ENCODE measurements at regions not wholly inside any gene's neighbourhood (a gene's known extent, or its start where the extent isn't known, plus 50 kb on each side); places are given as distances from the start of the nearest gene placed in this dataset.
"Not testable (repeated sequence)": the region's sequence is repeated elsewhere in the genome, so short reads cannot be mapped to it uniquely, and the experiment has no call there.

DNA sequence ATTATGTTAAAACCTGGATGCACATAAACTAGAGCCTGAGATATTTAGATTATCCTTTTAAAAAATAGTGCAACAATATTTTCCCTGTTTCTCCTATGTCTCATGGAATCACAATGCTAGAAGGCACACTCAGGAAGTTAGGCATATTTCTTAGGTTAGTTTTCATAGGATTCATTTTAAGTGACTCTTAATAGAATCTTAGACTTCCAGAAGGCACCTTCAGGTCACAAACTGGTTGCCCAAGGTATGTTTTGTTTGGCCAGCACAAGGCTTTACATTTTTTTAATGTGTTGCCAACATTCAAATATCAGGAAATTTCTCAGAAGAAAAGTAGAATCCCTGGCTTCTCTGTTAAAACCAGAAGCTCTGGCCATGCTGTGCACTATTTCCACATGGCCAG lies 129.3 kb downstream of the LNPK start:
- DNase-seq (ENCODE audit: low read depth): no peak

DNA sequence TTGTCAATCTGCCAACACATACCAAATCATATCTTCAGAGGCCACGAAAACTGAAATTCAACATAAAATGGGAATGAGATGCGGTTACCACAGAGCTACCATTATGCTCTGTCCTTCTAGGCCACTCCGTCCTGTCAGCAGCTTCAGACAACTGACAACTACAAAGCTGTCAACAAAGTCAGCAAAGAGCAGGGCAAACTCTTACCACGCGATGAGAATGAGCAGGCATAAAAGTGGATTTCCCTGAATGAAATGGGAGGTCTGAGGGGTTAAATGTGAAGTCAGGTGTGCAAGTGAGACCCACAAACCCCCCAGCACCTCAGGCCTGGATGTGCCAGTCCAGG lies 130.1 kb downstream of the LNPK start:
- DNase-seq (ENCODE audit: low read depth): no peak

DNA sequence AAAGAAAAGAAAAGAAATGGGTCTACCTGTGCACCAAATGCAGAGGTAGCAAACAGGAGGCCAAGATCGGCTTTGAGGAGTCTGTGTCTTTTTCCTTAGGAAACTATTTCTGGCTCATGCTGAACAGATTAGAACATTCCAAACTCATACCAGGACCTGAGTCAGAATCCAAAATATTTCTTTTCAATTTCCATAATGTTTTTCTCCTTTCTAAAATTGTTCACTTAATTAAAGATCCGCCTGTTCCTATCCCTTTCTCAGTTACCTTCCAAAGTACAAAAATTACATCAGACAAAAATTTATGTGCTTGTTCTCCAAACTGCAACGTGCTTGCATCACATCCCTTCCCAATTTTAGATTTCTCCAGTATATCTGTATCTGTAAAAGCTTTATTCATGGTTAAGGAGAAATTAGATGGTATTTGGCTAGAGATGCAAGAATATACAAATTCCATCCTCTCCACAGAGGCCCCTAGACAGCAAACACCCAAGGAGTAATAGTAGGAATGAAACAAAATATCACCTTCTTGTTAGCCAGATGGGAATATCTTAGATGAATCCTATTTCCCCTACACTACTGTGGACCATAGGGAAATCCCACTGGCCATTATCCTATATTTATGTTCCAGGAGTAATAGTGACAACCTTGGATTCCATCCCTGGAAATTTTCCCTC lies 130.6 kb downstream of the LNPK start:
- DNase-seq (ENCODE audit: low read depth): no peak

DNA sequence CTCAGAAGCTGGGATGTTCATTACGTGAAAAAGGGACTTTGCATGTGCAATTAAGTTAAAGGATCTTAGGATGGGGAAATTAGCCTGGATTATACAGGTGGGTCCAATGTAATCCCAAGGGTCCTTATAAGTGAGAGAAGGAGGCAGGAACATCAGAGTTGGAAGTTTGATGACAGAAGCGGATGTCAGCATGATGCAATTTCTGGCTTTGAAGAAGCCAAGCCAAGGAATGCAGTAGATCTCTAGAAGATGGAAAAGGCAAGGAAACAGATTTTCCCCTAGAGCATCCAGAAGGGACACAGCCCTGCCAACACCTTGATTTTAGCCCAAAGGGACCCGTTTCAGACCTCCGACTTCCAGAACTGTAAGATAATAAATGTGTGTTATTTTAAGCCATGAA lies 136.4 kb downstream of the LNPK start:
- no peak for DNase-seq (ENCODE audit: low read depth)

DNA sequence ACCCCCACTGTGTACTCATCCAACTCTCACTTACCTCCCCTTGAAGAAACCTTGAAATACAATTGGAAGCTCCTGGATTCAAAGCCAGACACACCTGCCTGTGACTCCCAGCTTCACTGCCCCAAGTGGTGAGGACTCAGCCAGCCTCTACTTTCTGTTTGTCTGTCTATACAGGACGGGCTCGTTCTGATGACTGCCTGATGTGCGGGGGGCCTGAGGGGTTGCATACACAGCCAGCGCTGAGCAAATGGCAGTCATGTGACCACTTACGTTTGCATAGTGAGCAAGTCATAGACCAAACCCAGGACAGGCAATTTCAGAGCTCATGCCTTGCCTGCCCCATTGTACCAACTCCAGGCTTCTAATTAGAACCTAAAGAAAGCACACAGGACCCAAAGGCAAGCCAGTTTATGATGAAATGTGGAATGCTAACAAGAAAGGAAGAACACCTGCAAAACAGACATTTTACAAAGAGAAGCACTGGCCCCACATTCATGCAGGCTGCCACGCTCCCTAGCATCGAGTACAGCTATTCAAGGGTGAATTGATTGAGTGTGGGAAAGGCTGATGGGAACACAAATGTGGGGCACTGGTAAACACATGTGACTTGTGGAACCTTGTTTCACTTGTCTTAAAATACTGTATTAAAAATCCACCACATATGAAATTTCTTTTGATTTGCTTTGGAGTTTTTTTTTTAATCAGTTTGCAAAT lies 137.8 kb downstream of the LNPK start:
- DNase-seq (ENCODE audit: low read depth): no peak

DNA sequence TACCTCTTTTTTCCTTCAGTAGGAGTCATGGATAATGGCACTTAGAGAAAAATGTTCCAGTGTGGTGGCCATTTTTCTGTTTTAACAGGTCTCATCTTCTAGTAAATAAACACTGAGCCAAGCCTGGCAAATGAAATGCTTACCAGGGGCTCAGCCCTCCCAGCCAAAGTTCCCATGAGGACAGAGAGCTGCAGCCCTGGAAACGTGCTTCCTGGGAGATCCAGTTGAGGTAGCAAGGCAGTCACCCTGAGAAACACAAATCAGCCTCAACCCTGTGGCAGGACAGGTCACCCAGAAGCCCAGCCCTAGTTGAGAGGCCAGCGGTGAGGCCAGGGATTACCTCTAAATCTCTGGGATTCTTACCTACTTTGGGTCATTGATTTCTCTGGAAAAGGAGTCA lies 140.1 kb downstream of the LNPK start:
- no peak for DNase-seq (ENCODE audit: low read depth)

DNA sequence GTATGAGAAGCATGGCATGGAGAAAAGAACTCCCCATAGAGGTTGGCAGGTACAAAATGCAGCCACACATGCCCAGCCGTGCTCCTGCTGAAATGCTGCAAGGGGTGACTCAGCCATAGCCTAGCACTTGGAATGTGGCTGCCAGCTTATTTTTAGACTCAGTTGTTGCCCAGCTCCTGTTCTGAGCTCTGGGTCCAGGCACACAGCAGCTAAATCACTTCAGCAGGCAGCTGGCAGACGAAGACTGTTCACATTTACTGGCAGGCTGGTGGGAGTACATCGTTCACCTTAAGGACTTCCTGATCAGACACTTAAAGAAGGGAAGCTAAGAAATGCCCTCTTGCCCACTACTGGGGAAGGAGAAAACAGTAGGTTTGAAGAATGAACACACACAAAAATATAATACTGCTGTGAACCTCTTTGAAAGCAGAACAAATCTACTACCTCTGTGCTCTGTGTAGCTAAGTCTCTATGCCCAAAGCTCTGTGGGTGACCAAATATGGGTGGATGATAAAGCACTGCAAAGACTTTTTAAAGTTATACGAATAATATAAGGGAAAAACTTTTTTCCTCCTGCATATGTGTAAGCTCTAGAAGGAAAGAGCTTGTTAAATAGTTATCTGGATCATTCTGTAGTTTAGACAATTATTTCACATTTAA lies 146.1 kb downstream of the LNPK start:
- no peak for DNase-seq (ENCODE audit: low read depth)

DNA sequence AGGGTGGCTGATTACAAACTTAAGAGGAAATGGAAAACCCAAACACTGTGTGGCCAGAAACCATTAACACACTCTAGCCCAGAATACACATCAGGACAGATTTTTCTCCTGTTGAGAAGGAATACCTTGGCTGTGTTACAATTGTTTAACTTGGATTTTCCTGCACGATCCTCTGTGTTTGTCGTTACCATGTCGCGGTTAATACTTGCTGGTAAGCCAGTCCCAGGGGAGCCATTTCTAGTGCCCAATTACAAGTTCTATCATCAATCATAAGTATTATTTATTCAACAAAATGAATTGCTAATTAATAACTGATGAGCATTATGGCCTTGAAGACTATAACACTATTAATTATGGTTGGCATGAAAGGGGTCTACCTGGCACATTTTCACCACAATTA lies 146.8 kb downstream of the LNPK start:
- no peak for DNase-seq (ENCODE audit: low read depth)

DNA sequence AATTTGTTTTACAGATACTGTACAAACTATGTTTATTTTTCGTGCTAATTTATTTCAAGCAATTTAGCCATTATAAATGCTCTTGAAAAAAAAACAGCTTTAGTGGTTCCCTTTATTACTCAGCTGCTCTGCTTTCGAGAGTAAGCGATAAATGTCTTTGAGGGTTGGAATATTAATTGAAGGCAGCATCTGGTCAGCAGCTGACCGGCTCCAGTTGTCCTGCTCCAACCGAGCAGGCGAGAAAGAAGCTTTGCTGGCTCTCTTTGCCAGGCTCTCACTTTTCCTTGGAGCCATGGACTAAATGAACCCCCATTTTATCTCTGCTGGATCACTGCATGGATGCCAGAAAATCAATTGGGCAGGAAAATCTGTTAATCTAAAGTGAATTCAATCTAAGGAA lies 147.4 kb downstream of the LNPK start:
- DNase-seq (ENCODE audit: low read depth): no peak

DNA sequence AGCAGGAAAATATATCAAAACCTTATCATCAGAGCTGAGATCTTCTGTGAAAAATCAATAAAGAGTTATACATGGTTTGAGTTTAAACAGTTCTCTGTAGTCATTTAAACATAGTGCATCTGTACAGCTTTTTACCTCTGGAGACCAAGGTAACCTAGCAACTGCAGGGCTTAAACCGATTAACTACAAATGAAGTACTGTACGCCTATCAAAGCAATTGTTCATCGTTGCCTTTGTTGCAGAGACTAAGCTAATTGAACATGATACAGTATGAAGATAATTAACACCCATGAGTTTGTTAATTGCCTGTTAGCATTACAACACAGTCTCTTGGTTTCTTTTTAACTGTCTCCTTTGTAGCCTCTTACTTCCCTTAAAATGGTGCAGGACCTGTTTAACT lies 147.9 kb downstream of the LNPK start:
- DNase-seq (ENCODE audit: low read depth): no peak

DNA sequence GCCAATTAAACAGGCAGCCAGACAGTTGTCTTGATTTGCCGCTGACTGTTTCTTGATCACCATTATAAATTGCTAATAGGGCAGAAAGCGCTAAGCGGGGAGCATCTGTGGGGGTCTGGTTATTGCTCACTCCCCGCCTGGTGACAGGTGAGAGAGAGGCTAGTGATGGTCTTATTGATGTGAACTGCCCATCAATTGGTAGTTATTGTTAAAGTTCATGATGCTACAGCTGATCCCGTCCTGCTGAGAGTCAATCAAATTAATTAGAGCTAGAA lies 148.5 kb downstream of the LNPK start:
- DNase-seq (ENCODE audit: low read depth): no peak

DNA sequence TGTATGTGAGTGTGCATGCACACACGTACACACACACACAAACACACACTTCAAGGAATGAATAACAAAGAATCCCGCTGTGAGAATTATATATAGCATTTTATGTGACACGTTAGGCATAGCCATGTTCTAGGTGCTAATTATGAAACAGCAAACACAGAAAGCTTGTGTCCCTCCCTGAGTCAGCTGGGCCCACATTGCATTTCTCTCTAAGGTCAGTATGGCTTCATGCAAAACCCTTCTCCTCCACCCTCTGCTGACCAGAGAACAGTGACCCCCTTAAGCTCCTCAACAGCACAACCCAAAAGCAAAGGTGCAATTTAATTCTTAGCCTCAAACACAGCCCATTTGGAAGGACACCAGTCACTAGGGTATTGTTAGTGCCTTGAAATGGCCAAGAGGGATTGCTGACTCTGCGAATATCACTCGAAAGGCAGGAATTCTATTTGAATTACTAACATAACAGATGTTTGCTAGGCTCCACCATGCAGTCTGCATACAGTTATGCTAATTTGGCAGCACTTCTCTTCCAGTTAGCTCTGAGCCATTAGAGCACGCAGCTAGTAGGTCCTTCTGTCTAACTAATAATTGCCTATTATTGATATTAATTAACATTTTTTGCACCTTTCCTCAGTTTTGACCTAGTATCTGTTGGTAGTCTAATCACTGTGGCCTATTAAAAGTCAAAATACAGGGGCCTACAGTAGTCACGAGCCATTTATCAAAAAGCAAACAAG lies 149.0 kb downstream of the LNPK start:
- no peak for DNase-seq (ENCODE audit: low read depth)

DNA sequence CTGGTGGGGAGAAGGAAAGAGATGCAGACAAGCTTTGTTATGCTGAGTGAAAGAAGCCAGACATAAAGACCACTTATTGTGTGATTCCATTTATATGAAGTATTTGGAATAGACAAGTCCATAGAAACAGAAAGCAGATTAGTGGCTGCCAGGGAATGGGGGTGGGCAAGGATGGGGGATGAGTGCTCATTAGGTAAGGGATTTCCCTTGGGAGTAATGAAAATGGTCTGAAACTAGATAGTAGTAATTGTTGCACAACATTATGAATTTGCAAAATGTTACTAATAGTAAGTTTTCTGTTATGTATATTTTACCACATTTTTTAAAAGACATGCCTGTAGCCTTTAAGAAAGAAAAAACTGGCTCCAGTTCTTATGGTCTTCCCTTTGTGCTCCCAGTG lies 154.9 kb downstream of the LNPK start:
- DNase-seq (ENCODE audit: low read depth): no peak

DNA sequence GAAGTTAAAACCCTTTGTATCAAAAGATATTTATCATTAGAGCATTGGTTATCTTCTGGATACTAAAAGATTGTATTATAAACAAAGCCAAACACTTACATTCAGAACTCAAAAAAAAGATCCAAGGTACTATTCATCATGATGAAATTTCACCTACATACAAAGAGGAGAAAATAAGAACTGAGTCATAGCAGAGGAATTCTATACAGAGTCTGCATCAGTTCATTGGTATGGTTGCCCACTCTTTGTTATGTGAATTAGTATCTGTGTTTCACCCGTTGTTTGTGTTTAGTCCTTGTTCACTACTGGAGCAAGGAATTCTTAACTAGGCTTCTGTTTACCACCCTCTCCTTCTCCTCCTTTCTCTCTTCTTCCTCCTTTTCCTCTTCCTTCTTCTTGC lies 157.9 kb downstream of the LNPK start:
- no peak for DNase-seq (ENCODE audit: low read depth)

DNA sequence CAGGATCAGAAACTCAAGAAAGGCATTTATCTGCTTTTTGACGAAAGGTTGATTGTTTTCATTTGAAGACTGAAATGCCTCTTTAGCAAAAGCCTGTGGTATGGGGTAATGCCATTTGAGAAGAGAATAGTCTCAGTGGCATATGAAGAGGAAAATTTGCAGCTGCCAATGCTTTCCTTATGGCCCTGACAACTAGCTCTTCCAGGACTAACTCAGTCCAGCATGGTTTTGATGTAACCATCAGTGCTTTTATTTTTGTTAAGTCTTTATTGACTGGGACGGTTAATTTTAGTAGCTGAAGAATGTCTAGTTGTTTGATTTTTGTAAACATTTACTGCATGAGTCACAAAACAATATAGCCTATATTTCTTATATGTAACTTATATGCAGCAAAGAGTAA lies 158.4 kb downstream of the LNPK start:
- no peak for DNase-seq (ENCODE audit: low read depth)

DNA sequence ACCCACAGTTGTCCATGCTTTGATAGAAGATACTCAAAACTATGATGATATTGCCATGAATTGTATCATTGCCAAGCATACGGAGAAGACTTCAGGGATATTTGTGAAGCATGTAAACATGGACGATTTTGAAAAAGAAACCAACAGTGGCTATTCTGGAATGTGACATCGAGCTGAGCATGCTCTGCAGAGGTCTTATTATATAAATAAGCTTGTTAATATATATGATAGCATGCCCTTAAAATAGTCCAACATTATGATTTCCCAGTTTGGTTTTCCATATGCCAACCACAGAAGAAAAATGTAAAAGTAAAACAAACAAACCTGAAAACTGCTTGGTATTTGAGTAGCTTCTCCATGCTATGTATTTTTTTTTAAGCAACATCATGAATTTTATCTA lies 159.1 kb downstream of the LNPK start:
- DNase-seq (ENCODE audit: low read depth): no peak

DNA sequence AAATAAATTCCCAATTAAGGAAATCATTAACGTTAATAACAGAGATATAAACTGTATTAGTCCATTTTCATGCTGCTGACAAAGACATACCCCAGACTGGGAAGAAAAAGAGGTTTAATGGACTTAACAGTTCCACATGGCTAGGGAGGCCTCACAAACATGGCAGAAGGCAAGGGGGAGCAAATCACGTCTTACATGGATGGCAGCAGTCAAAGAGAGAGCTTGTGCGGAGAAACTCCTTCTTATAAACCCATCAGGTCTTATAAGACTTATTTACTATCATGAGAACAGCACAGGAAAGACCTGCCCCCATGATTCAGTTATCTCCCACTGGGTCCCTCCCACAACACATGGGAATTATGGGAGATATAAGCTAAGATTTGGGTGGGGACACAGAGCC lies 161.3 kb downstream of the LNPK start:
- not testable (repeated sequence) for DNase-seq (ENCODE audit: low read depth)

DNA sequence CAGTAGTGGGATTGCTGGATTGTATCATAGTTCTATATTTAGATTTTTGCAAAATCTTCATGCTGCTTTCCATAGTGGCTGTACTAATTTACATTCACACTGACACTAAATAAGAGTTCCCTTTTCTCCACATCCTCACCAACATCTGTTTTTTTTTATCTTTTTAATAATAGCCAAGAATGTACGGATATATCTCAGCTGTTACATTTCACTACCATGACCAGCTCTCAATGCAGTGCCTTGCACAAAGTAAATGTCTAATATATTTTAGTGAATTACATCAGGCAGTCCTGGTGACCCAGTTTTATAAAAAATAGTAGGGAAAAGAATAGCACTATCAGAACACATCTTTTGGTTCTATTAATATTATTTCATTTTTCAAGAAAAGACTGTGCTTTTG lies 161.8 kb downstream of the LNPK start:
- no peak for DNase-seq (ENCODE audit: low read depth)

DNA sequence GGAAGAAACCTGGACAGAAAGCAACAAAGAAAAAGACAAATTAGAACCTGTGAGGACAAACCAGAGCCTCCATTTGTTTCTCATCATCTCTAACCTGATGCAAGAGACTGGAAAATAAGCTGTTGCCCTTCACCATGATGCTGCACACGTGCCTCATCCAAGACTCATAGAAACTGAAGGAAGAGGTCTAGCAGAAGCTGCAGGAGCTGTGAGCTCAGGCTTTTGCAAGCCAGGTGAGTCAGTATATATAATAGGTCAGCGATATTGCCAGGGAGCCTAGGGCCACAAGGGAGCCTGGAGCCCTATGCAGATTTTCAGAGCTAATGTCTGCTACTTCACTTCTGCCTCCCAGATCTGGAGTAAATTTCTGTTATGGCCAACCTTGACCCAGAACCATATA lies 163.1 kb downstream of the LNPK start:
- DNase-seq (ENCODE audit: low read depth): no peak

DNA sequence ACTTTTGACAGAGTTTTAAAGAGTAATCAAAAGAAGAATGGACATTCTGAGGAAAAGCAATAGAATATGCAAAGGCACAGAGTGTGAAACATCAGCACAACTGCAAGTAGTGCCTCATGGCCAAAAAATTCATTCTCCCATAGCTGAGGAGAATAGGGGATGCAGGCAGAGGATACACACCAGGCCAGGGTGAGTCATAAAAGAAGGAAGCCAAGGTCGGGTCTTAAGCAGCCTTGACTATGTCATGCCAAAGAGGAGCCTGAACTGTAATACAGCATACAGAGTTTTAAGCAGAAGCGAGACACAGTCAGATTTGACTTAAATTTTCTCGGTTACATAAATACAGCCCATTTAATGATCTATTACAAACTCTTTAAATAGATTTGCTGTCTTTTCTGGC lies 165.0 kb downstream of the LNPK start:
- DNase-seq (ENCODE audit: low read depth): no peak

DNA sequence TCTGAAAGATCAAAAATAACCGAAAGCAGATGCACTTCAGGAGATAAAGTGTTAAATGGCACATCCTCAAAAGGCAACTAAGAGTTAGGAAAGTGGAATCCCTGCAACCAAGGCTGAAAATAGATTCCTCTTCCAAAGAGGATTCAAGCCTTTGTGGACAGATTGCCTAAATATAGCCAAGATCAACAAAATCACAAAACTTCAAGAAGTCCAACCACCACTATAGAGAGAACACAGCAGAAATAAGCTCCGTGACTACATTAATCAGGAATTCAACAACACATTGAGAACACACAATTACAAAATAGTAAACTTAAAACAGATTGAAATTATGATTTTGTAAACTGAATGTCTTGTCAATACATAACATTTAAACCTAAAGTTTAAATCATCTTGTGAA lies 165.7 kb downstream of the LNPK start:
- no peak for DNase-seq (ENCODE audit: low read depth)

DNA sequence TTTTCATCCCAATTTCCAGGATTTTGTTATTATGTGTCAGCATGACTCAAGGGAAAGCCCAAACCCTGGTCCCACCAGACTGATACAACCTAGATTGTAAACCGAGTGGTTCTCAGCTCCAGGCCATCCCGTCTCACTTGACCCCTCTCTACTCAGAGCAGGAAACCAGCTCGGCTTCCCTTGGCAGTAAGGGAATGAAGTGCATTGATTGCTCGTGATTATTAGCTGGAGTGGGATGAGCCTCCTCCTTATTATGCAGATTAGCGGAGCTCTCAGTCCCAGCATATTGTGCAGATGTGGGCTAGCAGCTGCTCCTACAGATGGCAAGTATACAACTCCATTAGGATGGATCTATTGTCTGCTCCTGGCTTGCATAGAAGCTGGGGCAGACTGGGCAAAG lies 167.6 kb downstream of the LNPK start:
- DNase-seq (ENCODE audit: low read depth): no peak

DNA sequence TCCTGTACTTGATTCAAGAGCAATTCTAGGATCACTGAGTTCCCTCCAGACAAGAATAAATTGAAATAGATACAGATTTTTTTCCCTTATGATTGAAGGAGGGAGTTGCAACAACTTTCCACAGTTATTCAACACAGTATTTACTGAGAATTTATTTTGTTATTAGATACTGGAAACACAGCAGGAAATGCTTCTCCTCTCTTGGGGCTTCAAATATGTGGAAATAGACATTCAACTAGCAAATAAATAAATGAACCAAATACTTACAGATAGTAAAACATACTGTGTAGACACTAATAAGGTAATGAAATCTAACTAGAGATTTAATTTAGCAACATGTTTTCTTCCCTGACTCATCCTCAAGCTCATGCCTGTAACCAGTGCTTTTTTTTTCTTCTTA lies 169.2 kb downstream of the LNPK start:
- no peak for DNase-seq (ENCODE audit: low read depth)
